Loucy (cell line): ENCODE measurements at regions not wholly inside any gene's neighbourhood (a gene's known extent, or its start where the extent isn't known, plus 50 kb on each side); places are given as distances from the start of the nearest gene placed in this dataset.

Source experiments
- EZH2phosphoT487 ChIP-seq: fragments of 200-600 bp; IDR thresholded peaks from 2 replicates; pipeline ENCODE4 v1.6.1; 2018; ENCODE audit warnings: antibody characterized with exemption, mild to moderate bottlenecking, moderate library complexity, borderline replicate concordance
- TF ChIP-seq, protein P1 (sequence below): fragments of 200-600 bp; sonication (generic); conservative IDR thresholded peaks from 2 replicates; pipeline ENCODE4 v1.5.1; 2014; ENCODE audit warnings: mild to moderate bottlenecking, antibody characterized with exemption, low read length

DNA sequence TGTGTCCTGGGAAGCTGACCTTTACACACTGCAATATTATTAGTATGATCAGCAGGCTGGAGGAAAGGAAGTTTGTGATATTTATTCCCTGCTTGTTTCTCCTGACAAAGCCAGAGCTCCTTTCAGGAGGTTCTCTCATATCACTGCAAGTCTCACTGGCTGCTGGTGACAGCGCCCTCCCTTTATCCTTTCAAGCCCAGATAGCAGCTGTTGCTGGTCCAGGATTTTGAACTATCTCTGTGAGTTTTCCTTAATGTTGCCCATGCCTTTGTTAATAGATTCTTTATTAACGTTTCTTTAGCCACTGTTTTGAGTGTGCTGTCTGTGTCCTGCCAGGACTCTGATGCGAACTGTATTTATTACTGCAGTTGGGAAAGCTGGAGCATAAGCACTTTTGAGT is 518.7 kb downstream of the C4orf33 start:
- TF ChIP-seq, protein P1, sequence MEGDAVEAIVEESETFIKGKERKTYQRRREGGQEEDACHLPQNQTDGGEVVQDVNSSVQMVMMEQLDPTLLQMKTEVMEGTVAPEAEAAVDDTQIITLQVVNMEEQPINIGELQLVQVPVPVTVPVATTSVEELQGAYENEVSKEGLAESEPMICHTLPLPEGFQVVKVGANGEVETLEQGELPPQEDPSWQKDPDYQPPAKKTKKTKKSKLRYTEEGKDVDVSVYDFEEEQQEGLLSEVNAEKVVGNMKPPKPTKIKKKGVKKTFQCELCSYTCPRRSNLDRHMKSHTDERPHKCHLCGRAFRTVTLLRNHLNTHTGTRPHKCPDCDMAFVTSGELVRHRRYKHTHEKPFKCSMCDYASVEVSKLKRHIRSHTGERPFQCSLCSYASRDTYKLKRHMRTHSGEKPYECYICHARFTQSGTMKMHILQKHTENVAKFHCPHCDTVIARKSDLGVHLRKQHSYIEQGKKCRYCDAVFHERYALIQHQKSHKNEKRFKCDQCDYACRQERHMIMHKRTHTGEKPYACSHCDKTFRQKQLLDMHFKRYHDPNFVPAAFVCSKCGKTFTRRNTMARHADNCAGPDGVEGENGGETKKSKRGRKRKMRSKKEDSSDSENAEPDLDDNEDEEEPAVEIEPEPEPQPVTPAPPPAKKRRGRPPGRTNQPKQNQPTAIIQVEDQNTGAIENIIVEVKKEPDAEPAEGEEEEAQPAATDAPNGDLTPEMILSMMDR: no peak
- TF ChIP-seq EZH2phosphoT487: no peak
